HEK293 (cell line): ENCODE measurements at regions not wholly inside any gene's neighbourhood (a gene's known extent, or its start where the extent isn't known, plus 50 kb on each side); places are given as distances from the start of the nearest gene placed in this dataset.

ENCODE experiments used
- CTCF ChIA-PET: fragments of 350-600 bp; formaldehyde crosslinking; extraction: SDS; loops from one replicate; lab custom pipeline; 2021; ENCODE audit warnings: antibody characterized with exemption; lab: Yijun Ruan, JAX
- POLR2A ChIA-PET: fragments of 300-600 bp; formaldehyde crosslinking; extraction: SDS; loops from one replicate; lab custom pipeline; 2020; ENCODE audit warnings: antibody characterized with exemption, inconsistent platforms; lab: Yijun Ruan, JAX
- H3K27ac ChIP-seq: fragments of 200-500 bp; sonication (Bioruptor generic); 2 replicates; pipeline ENCODE4 v1.5.1; 2014; ENCODE audit warnings: low read depth, low read length, control low read depth, inconsistent platforms; ENCODE audit errors: extremely low read depth
- H3K36me3 ChIP-seq, 2 experiments: fragments of 200-500 bp in 1 of 2; sonication (Bioruptor generic) in 1 of 2; 1 replicate in 1 of 2; 2 replicates in 1 of 2; pipeline ENCODE4 v1.5.1; 2014 to 2017; ENCODE audit warnings: inconsistent platforms in 2 of 2, low read length in 2 of 2; ENCODE audit not compliant: control insufficient read depth in 2 of 2, insufficient read depth in 1 of 2
- H3K4me1 ChIP-seq: fragments of 200-500 bp; sonication (Bioruptor generic); 2 replicates; pipeline ENCODE4 v1.5.1; 2014; ENCODE audit warnings: mild to moderate bottlenecking, low read length, inconsistent platforms; ENCODE audit not compliant: control insufficient read depth, insufficient read depth
- H3K4me3 ChIP-seq: 2 replicates; pipeline ENCODE4 v1.5.1; 2011; ENCODE audit warnings: low read depth, mild to moderate bottlenecking, control low read depth, low read length, moderate library complexity
- H3K9me3 ChIP-seq: fragments of 200-500 bp; sonication (Bioruptor generic); 2 replicates; pipeline ENCODE4 v1.5.1; 2014; ENCODE audit warnings: low read depth, low read length, inconsistent platforms; ENCODE audit not compliant: control insufficient read depth, insufficient read depth
- GFI1B ChIP-seq: fragments of 450-650 bp; formaldehyde crosslinking; IDR thresholded peaks from 2 replicates; pipeline ENCODE4 v1.5.1; 2016; ENCODE audit warnings: missing biosample characterization, missing genetic modification characterization
- GLI4 ChIP-seq: fragments of 450-650 bp; formaldehyde crosslinking; IDR thresholded peaks from 2 replicates; pipeline ENCODE4 v1.5.1; 2016; ENCODE audit warnings: missing biosample characterization, missing genetic modification characterization
- GLIS2 ChIP-seq: fragments of 450-650 bp; formaldehyde crosslinking; IDR thresholded peaks from 2 replicates; pipeline ENCODE4 v1.5.1; 2016; ENCODE audit warnings: missing biosample characterization, missing genetic modification characterization
- KLF16 ChIP-seq: fragments of 450-650 bp; formaldehyde crosslinking; IDR thresholded peaks from 2 replicates; pipeline ENCODE4 v1.5.1; 2017; ENCODE audit warnings: missing biosample characterization, missing genetic modification characterization
- MEIS1 ChIP-seq: sonication (generic); formaldehyde crosslinking; IDR thresholded peaks from 2 replicates; pipeline ENCODE4 v1.8.1; 2022; ENCODE audit warnings: missing genetic modification reagents, mild to moderate bottlenecking, borderline replicate concordance
- SP2 ChIP-seq: fragments of 450-650 bp; formaldehyde crosslinking; IDR thresholded peaks from 2 replicates; pipeline ENCODE4 v1.5.1; 2016; ENCODE audit warnings: missing biosample characterization, missing genetic modification characterization
- WT1 ChIP-seq: fragments of 450-650 bp; formaldehyde crosslinking; IDR thresholded peaks from 2 replicates; pipeline ENCODE4 v1.5.1; 2016; ENCODE audit warnings: missing biosample characterization, missing genetic modification characterization
- ZBTB17 ChIP-seq: fragments of 450-650 bp; formaldehyde crosslinking; IDR thresholded peaks from 2 replicates; pipeline ENCODE4 v1.5.1; 2016; ENCODE audit warnings: missing biosample characterization, missing genetic modification characterization
- ZEB2 ChIP-seq: fragments of 450-650 bp; formaldehyde crosslinking; IDR thresholded peaks from 2 replicates; pipeline ENCODE4 v1.5.1; 2016; ENCODE audit warnings: missing biosample characterization, missing genetic modification characterization
- ZFP3 ChIP-seq: fragments of 450-650 bp; formaldehyde crosslinking; IDR thresholded peaks from 2 replicates; pipeline ENCODE4 v1.5.1; 2016; ENCODE audit warnings: low read depth, missing biosample characterization, missing genetic modification characterization
- ZNF174 ChIP-seq: fragments of 450-650 bp; formaldehyde crosslinking; IDR thresholded peaks from 2 replicates; pipeline ENCODE4 v1.5.0; 2017; ENCODE audit warnings: missing biosample characterization, mild to moderate bottlenecking, missing genetic modification characterization
- ZNF214 ChIP-seq: fragments of 450-650 bp; formaldehyde crosslinking; IDR thresholded peaks from 2 replicates; pipeline ENCODE4 v1.5.1; 2017; ENCODE audit warnings: missing biosample characterization, mild to moderate bottlenecking, missing genetic modification characterization, borderline replicate concordance
- ZNF239 ChIP-seq: fragments of 450-650 bp; formaldehyde crosslinking; IDR thresholded peaks from 2 replicates; pipeline ENCODE4 v1.5.1; 2016; ENCODE audit warnings: missing biosample characterization, missing genetic modification characterization
- ZNF350 ChIP-seq: fragments of 450-650 bp; formaldehyde crosslinking; IDR thresholded peaks from 2 replicates; pipeline ENCODE4 v1.5.0; 2017; ENCODE audit warnings: missing biosample characterization, mild to moderate bottlenecking, missing genetic modification characterization
- ZNF354C ChIP-seq: fragments of 450-650 bp; formaldehyde crosslinking; IDR thresholded peaks from 2 replicates; pipeline ENCODE4 v1.5.1; 2016; ENCODE audit warnings: missing biosample characterization, missing genetic modification characterization, low read depth, borderline replicate concordance
- ZNF416 ChIP-seq: fragments of 450-650 bp; formaldehyde crosslinking; IDR thresholded peaks from 2 replicates; pipeline ENCODE4 v1.5.1; 2016; ENCODE audit warnings: missing biosample characterization, missing genetic modification characterization
- ZNF433 ChIP-seq: fragments of 450-650 bp; formaldehyde crosslinking; IDR thresholded peaks from 2 replicates; pipeline ENCODE4 v1.5.1; 2016; ENCODE audit warnings: missing biosample characterization, missing genetic modification characterization, low read depth
- ZNF473 ChIP-seq: fragments of 450-650 bp; formaldehyde crosslinking; IDR thresholded peaks from 2 replicates; pipeline ENCODE4 v1.5.1; 2017; ENCODE audit warnings: missing biosample characterization, missing genetic modification characterization
- ZNF48 ChIP-seq: fragments of 450-650 bp; formaldehyde crosslinking; IDR thresholded peaks from 2 replicates; pipeline ENCODE4 v1.5.1; 2016; ENCODE audit warnings: missing biosample characterization, missing genetic modification characterization
- ZNF514 ChIP-seq: fragments of 450-650 bp; formaldehyde crosslinking; IDR thresholded peaks from 2 replicates; pipeline ENCODE4 v1.5.1; 2016; ENCODE audit warnings: missing biosample characterization, missing genetic modification characterization
- ZNF747 ChIP-seq: fragments of 450-650 bp; formaldehyde crosslinking; IDR thresholded peaks from 2 replicates; pipeline ENCODE4 v1.5.1; 2016; ENCODE audit warnings: missing biosample characterization, missing genetic modification characterization
- ZNF776 ChIP-seq: fragments of 450-650 bp; formaldehyde crosslinking; IDR thresholded peaks from 2 replicates; pipeline ENCODE4 v1.5.0; 2017; ENCODE audit warnings: missing biosample characterization, missing genetic modification characterization, borderline replicate concordance
- ZNF792 ChIP-seq: fragments of 450-650 bp; formaldehyde crosslinking; IDR thresholded peaks from 2 replicates; pipeline ENCODE4 v1.5.1; 2016; ENCODE audit warnings: missing biosample characterization, missing genetic modification characterization
- TF ChIP-seq, protein P1 (sequence below): fragments of 450-650 bp; formaldehyde crosslinking; IDR thresholded peaks from 2 replicates; pipeline ENCODE4 v1.5.1; 2016; ENCODE audit warnings: missing biosample characterization, missing genetic modification characterization, low read depth
- TF ChIP-seq, protein P2 (sequence below): fragments of 450-650 bp; formaldehyde crosslinking; IDR thresholded peaks from 2 replicates; pipeline ENCODE4 v1.5.1; 2016; ENCODE audit warnings: missing biosample characterization, missing genetic modification characterization, low read depth
- TF ChIP-seq, protein P3 (sequence below): fragments of 450-650 bp; IDR thresholded peaks from 2 replicates; pipeline ENCODE4 v1.5.1; 2018; ENCODE audit warnings: missing biosample characterization, missing genetic modification characterization
- TF ChIP-seq, protein P4 (sequence below): sonication (generic); formaldehyde crosslinking; IDR thresholded peaks from 2 replicates; pipeline ENCODE4 v1.8.1; 2022; ENCODE audit warnings: mild to moderate bottlenecking, moderate library complexity, missing genetic modification reagents

- TF ChIP-seq ZBTB17 (tag by site-specific recombination) (no peak), SP2 (no peak), ZNF433 (tag by site-specific recombination) (no peak), ZNF350 (no peak), MEIS1 (CRISPR knock-in tag) (no peak), KLF16 (tag by site-specific recombination) (no peak), ZNF416 (tag by site-specific recombination) (no peak)
- TF ChIP-seq, protein P1, sequence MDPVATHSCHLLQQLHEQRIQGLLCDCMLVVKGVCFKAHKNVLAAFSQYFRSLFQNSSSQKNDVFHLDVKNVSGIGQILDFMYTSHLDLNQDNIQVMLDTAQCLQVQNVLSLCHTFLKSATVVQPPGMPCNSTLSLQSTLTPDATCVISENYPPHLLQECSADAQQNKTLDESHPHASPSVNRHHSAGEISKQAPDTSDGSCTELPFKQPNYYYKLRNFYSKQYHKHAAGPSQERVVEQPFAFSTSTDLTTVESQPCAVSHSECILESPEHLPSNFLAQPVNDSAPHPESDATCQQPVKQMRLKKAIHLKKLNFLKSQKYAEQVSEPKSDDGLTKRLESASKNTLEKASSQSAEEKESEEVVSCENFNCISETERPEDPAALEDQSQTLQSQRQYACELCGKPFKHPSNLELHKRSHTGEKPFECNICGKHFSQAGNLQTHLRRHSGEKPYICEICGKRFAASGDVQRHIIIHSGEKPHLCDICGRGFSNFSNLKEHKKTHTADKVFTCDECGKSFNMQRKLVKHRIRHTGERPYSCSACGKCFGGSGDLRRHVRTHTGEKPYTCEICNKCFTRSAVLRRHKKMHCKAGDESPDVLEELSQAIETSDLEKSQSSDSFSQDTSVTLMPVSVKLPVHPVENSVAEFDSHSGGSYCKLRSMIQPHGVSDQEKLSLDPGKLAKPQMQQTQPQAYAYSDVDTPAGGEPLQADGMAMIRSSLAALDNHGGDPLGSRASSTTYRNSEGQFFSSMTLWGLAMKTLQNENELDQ (tag by site-specific recombination): no peak
Observed at GRCh38 chr16:76816475-76816874, 374.5 kb upstream of the MON1B start (continued).

DNA sequence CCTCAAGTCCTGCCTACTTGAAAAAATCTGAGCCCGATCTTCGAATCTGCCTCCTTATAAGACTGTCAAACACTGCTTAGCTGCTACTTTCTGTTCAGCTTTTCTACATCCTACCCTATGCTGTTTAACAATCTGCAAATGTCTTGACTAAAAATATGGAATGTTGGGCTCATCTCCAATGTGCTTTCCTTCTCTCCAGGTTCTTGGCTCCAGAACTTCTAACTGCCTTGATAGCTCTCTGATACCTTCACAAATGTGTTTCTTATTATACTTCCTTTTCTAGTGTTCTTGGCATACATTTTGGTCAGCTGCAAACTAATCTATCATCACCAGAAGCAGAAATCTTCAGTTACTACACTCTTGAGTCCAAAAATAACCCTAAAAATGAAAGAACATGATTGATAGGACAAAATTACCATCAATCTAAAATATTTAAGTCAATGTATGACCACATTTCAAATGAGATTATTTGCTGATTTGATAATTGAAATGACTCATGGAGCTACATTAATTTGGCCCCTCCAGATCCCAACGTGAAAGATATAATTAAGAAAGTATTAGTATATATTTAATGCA is 372.3 kb upstream of the MON1B start:
- H3K27ac ChIP-seq: no peak overlapping the region
- no peak overlapping the region for H3K4me3 ChIP-seq
- H3K9me3 ChIP-seq: no peaks in the 10 kb centered on the region
- H3K4me1 ChIP-seq: no peaks in the 10 kb centered on the region
- H3K36me3 ChIP-seq: no peaks in the 10 kb centered on the region
- CTCF ChIA-PET: no interaction called here
- TF ChIP-seq ZNF514 (tag by site-specific recombination) (no peak), GFI1B (tag by site-specific recombination) (no peak), ZNF174 (tag by site-specific recombination) (no peak), ZNF792 (no peak), GLIS2 (tag by site-specific recombination) (no peak), GLI4 (tag by site-specific recombination) (no peak), ZFP3 (no peak)
- TF ChIP-seq, protein P2, sequence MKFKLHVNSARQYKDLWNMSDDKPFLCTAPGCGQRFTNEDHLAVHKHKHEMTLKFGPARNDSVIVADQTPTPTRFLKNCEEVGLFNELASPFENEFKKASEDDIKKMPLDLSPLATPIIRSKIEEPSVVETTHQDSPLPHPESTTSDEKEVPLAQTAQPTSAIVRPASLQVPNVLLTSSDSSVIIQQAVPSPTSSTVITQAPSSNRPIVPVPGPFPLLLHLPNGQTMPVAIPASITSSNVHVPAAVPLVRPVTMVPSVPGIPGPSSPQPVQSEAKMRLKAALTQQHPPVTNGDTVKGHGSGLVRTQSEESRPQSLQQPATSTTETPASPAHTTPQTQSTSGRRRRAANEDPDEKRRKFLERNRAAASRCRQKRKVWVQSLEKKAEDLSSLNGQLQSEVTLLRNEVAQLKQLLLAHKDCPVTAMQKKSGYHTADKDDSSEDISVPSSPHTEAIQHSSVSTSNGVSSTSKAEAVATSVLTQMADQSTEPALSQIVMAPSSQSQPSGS: no peak
- TF ChIP-seq, protein P3, sequence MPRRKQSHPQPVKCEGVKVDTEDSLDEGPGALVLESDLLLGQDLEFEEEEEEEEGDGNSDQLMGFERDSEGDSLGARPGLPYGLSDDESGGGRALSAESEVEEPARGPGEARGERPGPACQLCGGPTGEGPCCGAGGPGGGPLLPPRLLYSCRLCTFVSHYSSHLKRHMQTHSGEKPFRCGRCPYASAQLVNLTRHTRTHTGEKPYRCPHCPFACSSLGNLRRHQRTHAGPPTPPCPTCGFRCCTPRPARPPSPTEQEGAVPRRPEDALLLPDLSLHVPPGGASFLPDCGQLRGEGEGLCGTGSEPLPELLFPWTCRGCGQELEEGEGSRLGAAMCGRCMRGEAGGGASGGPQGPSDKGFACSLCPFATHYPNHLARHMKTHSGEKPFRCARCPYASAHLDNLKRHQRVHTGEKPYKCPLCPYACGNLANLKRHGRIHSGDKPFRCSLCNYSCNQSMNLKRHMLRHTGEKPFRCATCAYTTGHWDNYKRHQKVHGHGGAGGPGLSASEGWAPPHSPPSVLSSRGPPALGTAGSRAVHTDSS (tag by site-specific recombination): no peak
- POLR2A ChIA-PET: no interaction called here

GRCh38 chr16:76819226-76819916 is 371.6 kb upstream of the MON1B start:
- no peak overlapping the region for H3K27ac ChIP-seq
- TF ChIP-seq ZNF747 (tag by site-specific recombination): no peak
- no peak for TF ChIP-seq ZNF473 (tag by site-specific recombination)
- TF ChIP-seq ZEB2 (tag by site-specific recombination): no peak
- TF ChIP-seq, protein P4, sequence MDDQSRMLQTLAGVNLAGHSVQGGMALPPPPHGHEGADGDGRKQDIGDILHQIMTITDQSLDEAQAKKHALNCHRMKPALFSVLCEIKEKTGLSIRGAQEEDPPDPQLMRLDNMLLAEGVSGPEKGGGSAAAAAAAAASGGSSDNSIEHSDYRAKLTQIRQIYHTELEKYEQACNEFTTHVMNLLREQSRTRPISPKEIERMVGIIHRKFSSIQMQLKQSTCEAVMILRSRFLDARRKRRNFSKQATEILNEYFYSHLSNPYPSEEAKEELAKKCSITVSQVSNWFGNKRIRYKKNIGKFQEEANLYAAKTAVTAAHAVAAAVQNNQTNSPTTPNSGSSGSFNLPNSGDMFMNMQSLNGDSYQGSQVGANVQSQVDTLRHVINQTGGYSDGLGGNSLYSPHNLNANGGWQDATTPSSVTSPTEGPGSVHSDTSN (CRISPR knock-in tag): no peak
- no peak for TF ChIP-seq WT1 (tag by site-specific recombination)
- no peak for TF ChIP-seq ZNF776
- no peak for TF ChIP-seq ZNF239 (tag by site-specific recombination)
- TF ChIP-seq ZNF354C (tag by site-specific recombination): no peak
- TF ChIP-seq ZNF214 (tag by site-specific recombination): no peak
- no peak for TF ChIP-seq ZNF48 (tag by site-specific recombination)
- H3K36me3 ChIP-seq: no peaks in the 10 kb centered on the region
- H3K9me3 ChIP-seq: no peaks in the 10 kb centered on the region
- H3K4me3 ChIP-seq: no peak overlapping the region
- ChIA-PET CTCF (no interaction called here), POLR2A (no interaction called here)
- no peaks in the 10 kb centered on the region for H3K4me1 ChIP-seq
